HepG2 (cell line): ENCODE measurements at regions not wholly inside any gene's neighbourhood (a gene's known extent, or its start where the extent isn't known, plus 50 kb on each side); places are given as distances from the start of the nearest gene placed in this dataset.

ENCODE experiments used
- ATAC-seq: fragments of 200-7000 bp; cut with Tn5 transposase; 3 replicates; pipeline ENCODE4 v1.9.1; 2020; ENCODE audit warnings: mild to moderate bottlenecking, moderate library complexity
- BruUV-seq: library from RNA; stranded (reverse); fragments of 400-500 nt; replicated peaks from 2 replicates; lab custom pipeline; 2021; lab: Mats Ljungman, UMichigan
- CTCF ChIA-PET: fragments of 300-600 bp; formaldehyde crosslinking; extraction: SDS; loops from one replicate; lab custom pipeline; 2021; ENCODE audit warnings: low total read pairs, inconsistent platforms, low intra/inter-chr PET ratio; lab: Yijun Ruan, JAX
- POLR2A ChIA-PET: fragments of 350-600 bp; sonication (Branson Sonifier 250); formaldehyde crosslinking; loops from one replicate; lab custom pipeline; 2020; ENCODE audit warnings: antibody characterized with exemption, inconsistent platforms; lab: Yijun Ruan, JAX
- DNase-seq: peaks from one replicate; pipeline ENCODE4 v3.0.0-alpha.2; 2015; ENCODE audit warnings: low spot score
- FAIRE-seq: peaks from 3 replicates; lab custom pipeline; 2011; peaks lifted over from hg19 to GRCh38; lab: Jason Lieb, UNC
- H2AFZ ChIP-seq: one replicate; pipeline ENCODE4 v1.6.1; 2011; ENCODE audit warnings: low read length, inconsistent platforms
- H3K27ac ChIP-seq: fragments of 300-600 bp; 3 replicates; pipeline ENCODE4 v1.8.0; 2011; ENCODE audit warnings: mixed run types, mild to moderate bottlenecking, mixed read lengths, low read length, inconsistent platforms; ENCODE audit not compliant: insufficient read depth; ENCODE audit errors: extremely low read length
- H3K27me3 ChIP-seq, 2 experiments: fragments of 200-600 bp in 1 of 2; 2 replicates in 1 of 2; 3 replicates in 1 of 2; pipeline versions ENCODE4 v1.6.0 to v1.8.0; 2011; ENCODE audit warnings: low read length in 2 of 2, mild to moderate bottlenecking in 2 of 2, moderate library complexity in 2 of 2, inconsistent platforms in 1 of 2; ENCODE audit not compliant: insufficient read depth in 2 of 2, control insufficient read depth in 1 of 2
- H3K36me3 ChIP-seq, 2 experiments: fragments of 200-600 bp in 1 of 2; replicated peaks in 1 of 2; 2 replicates in 1 of 2; 3 replicates in 1 of 2; pipeline versions ENCODE4 v1.5.1 to v1.8.0; 2011; ENCODE audit warnings: low read length in 2 of 2, inconsistent platforms in 1 of 2; ENCODE audit not compliant: insufficient read depth in 2 of 2, control insufficient read depth in 1 of 2
- H3K4me1 ChIP-seq: 2 replicates; pipeline ENCODE4 v1.5.1; 2012; ENCODE audit warnings: low read length, inconsistent platforms; ENCODE audit not compliant: insufficient read depth
- H3K4me2 ChIP-seq: 2 replicates; pipeline ENCODE4 v1.6.0; 2011; ENCODE audit warnings: low read depth, low read length, inconsistent platforms
- H3K4me3 ChIP-seq, 3 experiments: fragments of 200-600 bp in 1 of 3; sonication (generic), shearing (Covaris generic) in 1 of 3; replicated peaks in 1 of 3; 2 replicates each; pipeline ENCODE4 v1.5.1; 2011 to 2016; ENCODE audit warnings: low read length in 3 of 3, inconsistent platforms in 2 of 3, low read depth in 2 of 3, mild to moderate bottlenecking in 2 of 3, control low read depth in 1 of 3, mixed read lengths in 1 of 3; ENCODE audit not compliant: insufficient read depth in 1 of 3
- H3K79me2 ChIP-seq: one replicate; pipeline ENCODE4 v1.6.1; 2011; ENCODE audit warnings: low read length, inconsistent platforms; ENCODE audit not compliant: insufficient read depth
- H3K9ac ChIP-seq: 2 replicates; pipeline ENCODE4 v1.6.0; 2011; ENCODE audit warnings: mild to moderate bottlenecking, low read depth, low read length, inconsistent platforms; ENCODE audit not compliant: insufficient read depth
- H3K9me3 ChIP-seq: 2 replicates; pipeline ENCODE4 v1.5.1; 2012; ENCODE audit warnings: mild to moderate bottlenecking, low read length
- H4K20me1 ChIP-seq: 2 replicates; pipeline ENCODE4 v1.6.0; 2011; ENCODE audit warnings: inconsistent platforms, mild to moderate bottlenecking, low read length, moderate library complexity; ENCODE audit not compliant: insufficient read depth
- ARHGAP35 ChIP-seq: sonication (generic); formaldehyde crosslinking; IDR thresholded peaks from 2 replicates; pipeline ENCODE4 v1.9.0; 2022; ENCODE audit warnings: mild to moderate bottlenecking, inconsistent platforms, moderate library complexity, missing genetic modification reagents, borderline replicate concordance
- ARNT2 ChIP-seq: sonication (generic); formaldehyde crosslinking; IDR thresholded peaks from 2 replicates; pipeline ENCODE4 v1.8.0; 2022; ENCODE audit warnings: mild to moderate bottlenecking, low read depth, missing genetic modification reagents, moderate library complexity
- ASH2L ChIP-seq: fragments of 300-600, 200-600 bp; sonication (generic); IDR thresholded peaks from 2 replicates; pipeline ENCODE4 v1.7.0; 2017; ENCODE audit warnings: low read depth, mild to moderate bottlenecking, moderate library complexity, mixed read lengths, low read length; ENCODE audit not compliant: insufficient read length
- EEA1 ChIP-seq: sonication (generic); formaldehyde crosslinking; IDR thresholded peaks from 2 replicates; pipeline ENCODE4 v1.5.1; 2020; ENCODE audit warnings: mild to moderate bottlenecking, missing genetic modification reagents, borderline replicate concordance
- ERF ChIP-seq: IDR thresholded peaks from 2 replicates; pipeline ENCODE4 v1.6.1; 2018; ENCODE audit warnings: missing biosample characterization, missing genetic modification reagents
- PCBP2 ChIP-seq: fragments of 200-400 bp; formaldehyde crosslinking; optimal IDR thresholded peaks from 2 replicates; pipeline ENCODE3; 2018; ENCODE audit warnings: low read length, low read depth; ENCODE audit not compliant: poor library complexity, severe bottlenecking
- REL ChIP-seq: sonication (generic); formaldehyde crosslinking; conservative IDR thresholded peaks from 2 replicates; pipeline ENCODE4 v1.8.0; 2022; ENCODE audit warnings: mild to moderate bottlenecking, missing genetic modification reagents, moderate library complexity
- SOX13 ChIP-seq, 3 experiments: fragments of 450-650 bp in 1 of 3; sonication (generic) in 1 of 3; formaldehyde crosslinking in 1 of 3; IDR thresholded peaks in 2 of 3; conservative IDR thresholded peaks in 1 of 3; 2 replicates each; pipeline versions ENCODE4 v1.5.0 to v1.6.1; 2016 to 2020; ENCODE audit warnings: antibody characterized with exemption in 1 of 3, mild to moderate bottlenecking in 1 of 3, missing compliant biosample characterization in 1 of 3, missing genetic modification reagents in 1 of 3, moderate library complexity in 1 of 3
- ZMAT3 ChIP-seq: sonication (generic); formaldehyde crosslinking; conservative IDR thresholded peaks from 2 replicates; pipeline ENCODE4 v1.7.0; 2021; ENCODE audit warnings: missing genetic modification reagents
- ZNF12 ChIP-seq: sonication (generic); formaldehyde crosslinking; IDR thresholded peaks from 2 replicates; pipeline ENCODE4 v1.5.0; 2020; ENCODE audit warnings: missing genetic modification reagents
- ZNF263 ChIP-seq: sonication (generic); formaldehyde crosslinking; IDR thresholded peaks from 2 replicates; pipeline ENCODE4 v1.4.0; 2020; ENCODE audit warnings: missing genetic modification reagents
- ZNF703 ChIP-seq: sonication (generic); formaldehyde crosslinking; IDR thresholded peaks from 2 replicates; pipeline ENCODE4 v1.5.1; 2020; ENCODE audit warnings: missing genetic modification reagents, mild to moderate bottlenecking, moderate library complexity, borderline replicate concordance
- ZNF720 ChIP-seq: sonication (generic); formaldehyde crosslinking; IDR thresholded peaks from 2 replicates; pipeline ENCODE4 v1.4.0; 2020; ENCODE audit warnings: missing genetic modification reagents
- ZNF780A ChIP-seq: sonication (generic); formaldehyde crosslinking; IDR thresholded peaks from 2 replicates; pipeline ENCODE4 v1.8.0; 2022; ENCODE audit warnings: mild to moderate bottlenecking, missing genetic modification reagents, moderate library complexity
- ZSCAN22 ChIP-seq: sonication (generic); formaldehyde crosslinking; IDR thresholded peaks from 2 replicates; pipeline ENCODE4 v1.4.0; 2020; ENCODE audit warnings: mild to moderate bottlenecking, missing genetic modification reagents
- in situ Hi-C: cut with HindIII; loops from 2 replicates; pipeline ENCODE4 v1.10.0; 2017; ENCODE audit warnings: low pct_unique_long_range_greater_than_20kb; ENCODE audit not compliant: extremely low pct_ligation_motif_present
- intact Hi-C: fragments of 100-400 bp; cut with micrococcal nuclease; formaldehyde crosslinking; loops from one replicate; pipeline ENCODE4 v1.10.0; 2022; ENCODE audit not compliant: unreplicated experiment
- TF ChIP-seq, protein P1 (sequence below): sonication (generic); formaldehyde crosslinking; IDR thresholded peaks from 2 replicates; pipeline ENCODE4 v1.5.1; 2020; ENCODE audit warnings: missing genetic modification reagents, mild to moderate bottlenecking, borderline replicate concordance
- TF ChIP-seq, protein P2 (sequence below): sonication (generic); formaldehyde crosslinking; IDR thresholded peaks from 2 replicates; pipeline ENCODE4 v1.4.0; 2020; ENCODE audit warnings: low read depth, missing genetic modification reagents
- TF ChIP-seq, protein P3 (sequence below): sonication (generic); formaldehyde crosslinking; IDR thresholded peaks from 2 replicates; pipeline ENCODE4 v1.4.0; 2020; ENCODE audit warnings: missing genetic modification reagents

DNA sequence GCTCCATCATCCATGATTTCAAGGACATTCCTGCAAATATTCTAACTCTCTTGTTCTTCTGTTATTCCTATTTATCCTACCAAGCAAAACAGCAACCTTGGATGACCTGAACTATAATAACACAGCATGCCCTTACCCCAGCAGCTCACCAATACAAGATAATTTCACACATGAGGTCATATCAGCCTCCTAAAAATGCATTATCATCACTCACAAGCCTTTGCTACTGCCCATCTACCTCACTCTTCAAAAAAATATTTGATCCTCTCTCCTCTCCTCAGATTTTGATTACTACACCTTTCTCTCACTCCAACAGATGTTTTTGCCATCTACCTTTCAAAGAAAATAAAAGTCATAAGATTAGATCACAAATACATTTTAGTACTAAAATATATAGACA lies 777.6 kb upstream of the NCAM2 start:
- H4K20me1 ChIP-seq, result no peaks in the 10 kb centered on the region
- intact Hi-C loops (no loop called here), in situ Hi-C loops (no loop called here)
- H3K79me2 ChIP-seq, result no peaks in the 10 kb centered on the region
- no peaks in the 10 kb centered on the region for H3K36me3 ChIP-seq
- peaks cover 77% of the 10 kb centered on the region for H3K9me3 ChIP-seq
- no peak overlapping the region for H3K4me3 ChIP-seq
- CTCF ChIA-PET, result no interaction called here
- no peak overlapping the region for H3K27ac ChIP-seq
- FAIRE-seq (no peak), ATAC-seq (no peak), DNase-seq (no peak)
- no TSS peak for BruUV-seq
- no peaks in the 10 kb centered on the region for H3K4me1 ChIP-seq
- H3K4me2 ChIP-seq, result no peak overlapping the region
- POLR2A ChIA-PET, result no interaction called here
- no peak overlapping the region for H3K9ac ChIP-seq
- TF ChIP-seq, protein P1, sequence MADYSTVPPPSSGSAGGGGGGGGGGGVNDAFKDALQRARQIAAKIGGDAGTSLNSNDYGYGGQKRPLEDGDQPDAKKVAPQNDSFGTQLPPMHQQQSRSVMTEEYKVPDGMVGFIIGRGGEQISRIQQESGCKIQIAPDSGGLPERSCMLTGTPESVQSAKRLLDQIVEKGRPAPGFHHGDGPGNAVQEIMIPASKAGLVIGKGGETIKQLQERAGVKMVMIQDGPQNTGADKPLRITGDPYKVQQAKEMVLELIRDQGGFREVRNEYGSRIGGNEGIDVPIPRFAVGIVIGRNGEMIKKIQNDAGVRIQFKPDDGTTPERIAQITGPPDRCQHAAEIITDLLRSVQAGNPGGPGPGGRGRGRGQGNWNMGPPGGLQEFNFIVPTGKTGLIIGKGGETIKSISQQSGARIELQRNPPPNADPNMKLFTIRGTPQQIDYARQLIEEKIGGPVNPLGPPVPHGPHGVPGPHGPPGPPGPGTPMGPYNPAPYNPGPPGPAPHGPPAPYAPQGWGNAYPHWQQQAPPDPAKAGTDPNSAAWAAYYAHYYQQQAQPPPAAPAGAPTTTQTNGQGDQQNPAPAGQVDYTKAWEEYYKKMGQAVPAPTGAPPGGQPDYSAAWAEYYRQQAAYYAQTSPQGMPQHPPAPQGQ (CRISPR knock-in tag), result no peak
- no peak for TF ChIP-seq ARNT2 (CRISPR knock-in tag)
- TF ChIP-seq ZNF780A, result no peak
- TF ChIP-seq, protein P2, sequence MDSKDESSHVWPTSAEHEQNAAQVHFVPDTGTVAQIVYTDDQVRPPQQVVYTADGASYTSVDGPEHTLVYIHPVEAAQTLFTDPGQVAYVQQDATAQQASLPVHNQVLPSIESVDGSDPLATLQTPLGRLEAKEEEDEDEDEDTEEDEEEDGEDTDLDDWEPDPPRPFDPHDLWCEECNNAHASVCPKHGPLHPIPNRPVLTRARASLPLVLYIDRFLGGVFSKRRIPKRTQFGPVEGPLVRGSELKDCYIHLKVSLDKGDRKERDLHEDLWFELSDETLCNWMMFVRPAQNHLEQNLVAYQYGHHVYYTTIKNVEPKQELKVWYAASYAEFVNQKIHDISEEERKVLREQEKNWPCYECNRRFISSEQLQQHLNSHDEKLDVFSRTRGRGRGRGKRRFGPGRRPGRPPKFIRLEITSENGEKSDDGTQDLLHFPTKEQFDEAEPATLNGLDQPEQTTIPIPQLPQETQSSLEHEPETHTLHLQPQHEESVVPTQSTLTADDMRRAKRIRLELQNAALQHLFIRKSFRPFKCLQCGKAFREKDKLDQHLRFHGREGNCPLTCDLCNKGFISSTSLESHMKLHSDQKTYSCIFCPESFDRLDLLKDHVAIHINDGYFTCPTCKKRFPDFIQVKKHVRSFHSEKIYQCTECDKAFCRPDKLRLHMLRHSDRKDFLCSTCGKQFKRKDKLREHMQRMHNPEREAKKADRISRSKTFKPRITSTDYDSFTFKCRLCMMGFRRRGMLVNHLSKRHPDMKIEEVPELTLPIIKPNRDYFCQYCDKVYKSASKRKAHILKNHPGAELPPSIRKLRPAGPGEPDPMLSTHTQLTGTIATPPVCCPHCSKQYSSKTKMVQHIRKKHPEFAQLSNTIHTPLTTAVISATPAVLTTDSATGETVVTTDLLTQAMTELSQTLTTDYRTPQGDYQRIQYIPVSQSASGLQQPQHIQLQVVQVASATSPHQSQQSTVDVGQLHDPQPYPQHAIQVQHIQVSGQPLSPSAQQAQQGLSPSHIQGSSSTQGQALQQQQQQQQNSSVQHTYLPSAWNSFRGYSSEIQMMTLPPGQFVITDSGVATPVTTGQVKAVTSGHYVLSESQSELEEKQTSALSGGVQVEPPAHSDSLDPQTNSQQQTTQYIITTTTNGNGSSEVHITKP (CRISPR knock-in tag), result no peak
- TF ChIP-seq ASH2L, result no peak
- no peak for TF ChIP-seq ZNF720 (CRISPR knock-in tag)
- TF ChIP-seq ZMAT3 (CRISPR knock-in tag), result no peak
- no peak for TF ChIP-seq PCBP2
- TF ChIP-seq, protein P3, sequence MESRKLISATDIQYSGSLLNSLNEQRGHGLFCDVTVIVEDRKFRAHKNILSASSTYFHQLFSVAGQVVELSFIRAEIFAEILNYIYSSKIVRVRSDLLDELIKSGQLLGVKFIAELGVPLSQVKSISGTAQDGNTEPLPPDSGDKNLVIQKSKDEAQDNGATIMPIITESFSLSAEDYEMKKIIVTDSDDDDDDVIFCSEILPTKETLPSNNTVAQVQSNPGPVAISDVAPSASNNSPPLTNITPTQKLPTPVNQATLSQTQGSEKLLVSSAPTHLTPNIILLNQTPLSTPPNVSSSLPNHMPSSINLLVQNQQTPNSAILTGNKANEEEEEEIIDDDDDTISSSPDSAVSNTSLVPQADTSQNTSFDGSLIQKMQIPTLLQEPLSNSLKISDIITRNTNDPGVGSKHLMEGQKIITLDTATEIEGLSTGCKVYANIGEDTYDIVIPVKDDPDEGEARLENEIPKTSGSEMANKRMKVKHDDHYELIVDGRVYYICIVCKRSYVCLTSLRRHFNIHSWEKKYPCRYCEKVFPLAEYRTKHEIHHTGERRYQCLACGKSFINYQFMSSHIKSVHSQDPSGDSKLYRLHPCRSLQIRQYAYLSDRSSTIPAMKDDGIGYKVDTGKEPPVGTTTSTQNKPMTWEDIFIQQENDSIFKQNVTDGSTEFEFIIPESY (CRISPR knock-in tag), result no peak
- no peak for TF ChIP-seq ZNF12 (CRISPR knock-in tag)
- no peak for TF ChIP-seq ZSCAN22
- no peak for TF ChIP-seq ERF (CRISPR knock-in tag)
- no peak for TF ChIP-seq SOX13 (IDR thresholded peaks at IDR 0.05)
- no peak for TF ChIP-seq SOX13 (CRISPR knock-in tag; conservative IDR thresholded peaks at IDR 0.05 in 1 of 2, IDR thresholded peaks at IDR 0.05 in 1 of 2)
- TF ChIP-seq ARHGAP35 (CRISPR knock-in tag), result no peak
- TF ChIP-seq REL (CRISPR knock-in tag), result no peak
- TF ChIP-seq ZNF703 (CRISPR knock-in tag), result no peak
- no peak for TF ChIP-seq ZNF263
- no peak for TF ChIP-seq EEA1 (CRISPR knock-in tag)
- H2AFZ ChIP-seq, result no peak overlapping the region
- H3K27me3 ChIP-seq, result no peaks in the 10 kb centered on the region
